ENCODE measurements at regions not wholly inside any gene's neighbourhood (a gene's known extent, or its start where the extent isn't known, plus 50 kb on each side); places are given as distances from the start of the nearest gene placed in this dataset.

DNA sequence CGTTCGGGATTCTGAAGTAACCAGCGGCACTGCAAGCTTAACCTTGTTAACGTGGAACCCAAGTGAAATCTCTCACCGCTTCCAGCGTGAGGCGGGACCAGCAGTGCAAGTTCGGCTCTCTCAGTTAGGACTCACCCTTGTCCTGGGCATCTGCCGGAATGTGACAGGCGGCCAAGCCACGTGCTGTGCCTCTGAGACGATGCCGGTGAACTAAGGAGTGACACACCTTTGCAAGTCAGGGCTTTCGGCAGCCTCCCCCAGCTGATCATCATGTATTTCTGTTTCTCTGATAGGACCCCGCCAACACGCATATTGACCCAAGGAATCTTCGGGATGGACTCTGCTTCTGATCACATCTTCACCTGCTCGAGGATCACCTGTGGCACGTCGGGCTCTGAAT, 415.0 kb upstream of the IRX1 start:
- Histone ChIP-seq H3K9me3 (ENCODE audit: control extremely low read depth in 1 of 5, control insufficient read depth in 4 of 5, insufficient read depth in 2 of 5, low read depth in 1 of 5, low read length in 4 of 5) (peaks cover 0 to 2% (median 0%) of the 10 kb centered on the region in 5 experiments), H3K36me3 (ENCODE audit: control insufficient read depth in 4 of 4, insufficient read depth in 4 of 4, low read length in 3 of 4) (no peaks in the 10 kb centered on the region), H3K4me1 (ENCODE audit: control extremely low read depth in 1 of 4, control insufficient read depth in 4 of 4, insufficient read depth in 4 of 4, low read length in 3 of 4) (no peaks in the 10 kb centered on the region), H3K27ac (ENCODE audit: insufficient read depth in 1 of 2, low read depth in 1 of 2, low read length in 2 of 2, poor library complexity in 1 of 2, severe bottlenecking in 2 of 2) (no peak overlapping the region), H3K4me3 (ENCODE audit: control insufficient read depth in 1 of 7, extremely low read depth in 1 of 7, insufficient read depth in 4 of 7, low read depth in 2 of 7, low read length in 6 of 7) (no peak overlapping the region), H3K27me3 (replicated peaks in 2 of 5; ENCODE audit: control insufficient read depth in 4 of 5, insufficient read depth in 5 of 5, low read length in 4 of 5) (peaks cover 0 to 4% (median 0%) of the 10 kb centered on the region in 5 experiments)
- ChIA-PET POLR2A (no interaction called here), CTCF (no interaction called here)
- no peak for DNase-seq
- WGBS (ENCODE audit: insufficient coverage) = 91% methylated on average over 20 of the region's 20 CpGs

- ChIA-PET CTCF (no interaction called here), POLR2A (no interaction called here)
- 91% methylated on average over 2 of the region's 5 CpGs for WGBS (ENCODE audit: insufficient coverage)
- Histone ChIP-seq H3K27me3 (replicated peaks in 2 of 5; ENCODE audit: control insufficient read depth in 4 of 5, insufficient read depth in 5 of 5, low read length in 4 of 5) (peaks cover 0 to 4% (median 0%) of the 10 kb centered on the region in 5 experiments), H3K9me3 (ENCODE audit: control extremely low read depth in 1 of 5, control insufficient read depth in 4 of 5, insufficient read depth in 2 of 5, low read depth in 1 of 5, low read length in 4 of 5) (peaks cover 0 to 2% (median 0%) of the 10 kb centered on the region in 5 experiments), H3K4me1 (ENCODE audit: control extremely low read depth in 1 of 4, control insufficient read depth in 4 of 4, insufficient read depth in 4 of 4, low read length in 3 of 4) (no peaks in the 10 kb centered on the region), H3K27ac (ENCODE audit: insufficient read depth in 1 of 2, low read depth in 1 of 2, low read length in 2 of 2, poor library complexity in 1 of 2, severe bottlenecking in 2 of 2) (no peak overlapping the region), H3K4me3 (ENCODE audit: control insufficient read depth in 1 of 7, extremely low read depth in 1 of 7, insufficient read depth in 4 of 7, low read depth in 2 of 7, low read length in 6 of 7) (no peak overlapping the region), H3K36me3 (ENCODE audit: control insufficient read depth in 4 of 4, insufficient read depth in 4 of 4, low read length in 3 of 4) (no peaks in the 10 kb centered on the region)
- DNase-seq = no peak
These were observed 416.4 kb upstream of the IRX1 start for GRCh38 chr5:3179220-3179619.

DNA sequence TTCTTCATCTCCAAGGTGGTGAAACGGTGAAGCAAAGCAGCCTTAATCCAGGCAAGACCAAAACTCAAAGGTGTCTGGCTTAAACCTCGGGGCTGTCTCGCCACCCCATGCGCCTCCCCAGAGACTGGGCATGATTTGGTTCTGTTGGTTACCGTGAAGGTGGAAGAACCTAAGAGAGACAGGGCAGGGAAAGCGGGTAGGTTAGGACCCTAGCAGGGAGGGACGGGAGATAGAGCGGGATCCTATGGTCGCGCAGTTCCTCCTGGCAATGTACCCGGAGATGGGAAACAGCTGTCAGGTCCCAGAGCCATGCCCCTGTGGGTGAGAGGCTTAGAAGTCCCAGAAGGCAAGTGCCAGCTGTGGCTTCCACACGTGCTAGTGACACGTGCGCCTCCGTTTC, 418.3 kb upstream of the IRX1 start:
- H3K36me3 ChIP-seq (ENCODE audit: control insufficient read depth in 4 of 4, insufficient read depth in 4 of 4, low read length in 3 of 4) = no peaks in the 10 kb centered on the region
- 97% methylated on average over 14 of the region's 15 CpGs for WGBS (ENCODE audit: insufficient coverage)
- no peak for DNase-seq
- H3K4me1 ChIP-seq (ENCODE audit: control extremely low read depth in 1 of 4, control insufficient read depth in 4 of 4, insufficient read depth in 4 of 4, low read length in 3 of 4) = no peaks in the 10 kb centered on the region
- ChIA-PET POLR2A (no interaction called here), CTCF (no interaction called here)
- peaks cover 0 to under 1% (median 0%) of the 10 kb centered on the region in 5 experiments for H3K27me3 ChIP-seq (replicated peaks in 2 of 5; ENCODE audit: control insufficient read depth in 4 of 5, insufficient read depth in 5 of 5, low read length in 4 of 5)
- H3K4me3 ChIP-seq (ENCODE audit: control insufficient read depth in 1 of 7, extremely low read depth in 1 of 7, insufficient read depth in 4 of 7, low read depth in 2 of 7, low read length in 6 of 7) = no peak overlapping the region
- peaks cover 0 to 2% (median 0%) of the 10 kb centered on the region in 5 experiments for H3K9me3 ChIP-seq (ENCODE audit: control extremely low read depth in 1 of 5, control insufficient read depth in 4 of 5, insufficient read depth in 2 of 5, low read depth in 1 of 5, low read length in 4 of 5)
- H3K27ac ChIP-seq (ENCODE audit: insufficient read depth in 1 of 2, low read depth in 1 of 2, low read length in 2 of 2, poor library complexity in 1 of 2, severe bottlenecking in 2 of 2) = no peak overlapping the region

- POLR2A ChIA-PET = no interaction called here
- CTCF ChIA-PET = no interaction called here
These were observed 420.2 kb upstream of the IRX1 start for GRCh38 chr5:3175416-3175815.

GRCh38 chr5:3167473-3167872, 416.0 kb upstream of the IRX2 start:
- Histone ChIP-seq H3K27me3 (replicated peaks in 2 of 5; ENCODE audit: control insufficient read depth in 4 of 5, insufficient read depth in 5 of 5, low read length in 4 of 5) (no peaks in the 10 kb centered on the region), H3K4me3 (ENCODE audit: control insufficient read depth in 1 of 7, extremely low read depth in 1 of 7, insufficient read depth in 4 of 7, low read depth in 2 of 7, low read length in 6 of 7) (no peak overlapping the region), H3K27ac (ENCODE audit: insufficient read depth in 1 of 2, low read depth in 1 of 2, low read length in 2 of 2, poor library complexity in 1 of 2, severe bottlenecking in 2 of 2) (no peak overlapping the region), H3K4me1 (ENCODE audit: control extremely low read depth in 1 of 4, control insufficient read depth in 4 of 4, insufficient read depth in 4 of 4, low read length in 3 of 4) (no peaks in the 10 kb centered on the region), H3K36me3 (ENCODE audit: control insufficient read depth in 4 of 4, insufficient read depth in 4 of 4, low read length in 3 of 4) (no peaks in the 10 kb centered on the region), H3K9me3 (ENCODE audit: control extremely low read depth in 1 of 5, control insufficient read depth in 4 of 5, insufficient read depth in 2 of 5, low read depth in 1 of 5, low read length in 4 of 5) (peaks cover 0 to 13% (median 0%) of the 10 kb centered on the region in 5 experiments)
- CTCF ChIA-PET = no interaction called here
- DNase-seq = no peak
- POLR2A ChIA-PET = no interaction called here

More at GRCh38 chr5:3175416-3175815, 420.2 kb upstream of the IRX1 start:
- Histone ChIP-seq H3K9me3 (ENCODE audit: control extremely low read depth in 1 of 5, control insufficient read depth in 4 of 5, insufficient read depth in 2 of 5, low read depth in 1 of 5, low read length in 4 of 5) (no peaks in the 10 kb centered on the region), H3K27ac (ENCODE audit: insufficient read depth in 1 of 2, low read depth in 1 of 2, low read length in 2 of 2, poor library complexity in 1 of 2, severe bottlenecking in 2 of 2) (no peak overlapping the region), H3K4me3 (ENCODE audit: control insufficient read depth in 1 of 7, extremely low read depth in 1 of 7, insufficient read depth in 4 of 7, low read depth in 2 of 7, low read length in 6 of 7) (no peak overlapping the region), H3K4me1 (ENCODE audit: control extremely low read depth in 1 of 4, control insufficient read depth in 4 of 4, insufficient read depth in 4 of 4, low read length in 3 of 4) (no peaks in the 10 kb centered on the region), H3K36me3 (ENCODE audit: control insufficient read depth in 4 of 4, insufficient read depth in 4 of 4, low read length in 3 of 4) (no peaks in the 10 kb centered on the region), H3K27me3 (replicated peaks in 2 of 5; ENCODE audit: control insufficient read depth in 4 of 5, insufficient read depth in 5 of 5, low read length in 4 of 5) (no peaks in the 10 kb centered on the region)
- no peak for DNase-seq
- 97% methylated on average over 3 of the region's 7 CpGs for WGBS (ENCODE audit: insufficient coverage)

GRCh38 chr5:3163626-3164025, 412.1 kb upstream of the IRX2 start:
- no peak for DNase-seq
- WGBS (ENCODE audit: insufficient coverage) = 95% methylated on average over 6 of the region's 6 CpGs
- Histone ChIP-seq H3K9me3 (ENCODE audit: control extremely low read depth in 1 of 5, control insufficient read depth in 4 of 5, insufficient read depth in 2 of 5, low read depth in 1 of 5, low read length in 4 of 5) (peaks cover 0 to 13% (median 0%) of the 10 kb centered on the region in 5 experiments), H3K4me1 (ENCODE audit: control extremely low read depth in 1 of 4, control insufficient read depth in 4 of 4, insufficient read depth in 4 of 4, low read length in 3 of 4) (no peaks in the 10 kb centered on the region), H3K4me3 (ENCODE audit: control insufficient read depth in 1 of 7, extremely low read depth in 1 of 7, insufficient read depth in 4 of 7, low read depth in 2 of 7, low read length in 6 of 7) (no peak overlapping the region), H3K27ac (ENCODE audit: insufficient read depth in 1 of 2, low read depth in 1 of 2, low read length in 2 of 2, poor library complexity in 1 of 2, severe bottlenecking in 2 of 2) (no peak overlapping the region), H3K27me3 (replicated peaks in 2 of 5; ENCODE audit: control insufficient read depth in 4 of 5, insufficient read depth in 5 of 5, low read length in 4 of 5) (no peaks in the 10 kb centered on the region), H3K36me3 (ENCODE audit: control insufficient read depth in 4 of 4, insufficient read depth in 4 of 4, low read length in 3 of 4) (no peaks in the 10 kb centered on the region)
- ChIA-PET POLR2A (no interaction called here), CTCF (no interaction called here)

DNA sequence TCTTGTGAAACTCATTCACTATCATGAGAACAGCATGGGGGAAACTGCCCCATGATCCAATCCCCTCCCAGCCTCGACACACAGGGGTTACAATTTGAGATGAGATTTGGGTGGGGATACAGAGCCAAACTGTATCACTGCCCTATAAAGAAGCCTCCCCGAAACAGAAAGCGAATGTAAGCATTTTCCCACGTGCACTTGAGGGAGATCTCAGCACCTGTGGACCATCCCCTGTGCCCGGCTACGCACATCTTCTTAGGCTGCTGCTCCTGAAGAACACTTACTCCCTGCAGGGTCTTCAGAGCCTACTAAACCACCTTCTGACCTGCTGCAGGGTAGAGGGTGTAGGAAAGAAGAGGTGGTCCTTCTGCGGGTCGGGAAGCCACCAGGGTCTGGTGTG, 410.2 kb upstream of the IRX2 start:
- ChIA-PET CTCF (no interaction called here), POLR2A (no interaction called here)
- Histone ChIP-seq H3K9me3 (ENCODE audit: control extremely low read depth in 1 of 5, control insufficient read depth in 4 of 5, insufficient read depth in 2 of 5, low read depth in 1 of 5, low read length in 4 of 5) (peaks cover 0 to 10% (median 0%) of the 10 kb centered on the region in 5 experiments), H3K4me3 (ENCODE audit: control insufficient read depth in 1 of 7, extremely low read depth in 1 of 7, insufficient read depth in 4 of 7, low read depth in 2 of 7, low read length in 6 of 7) (no peak overlapping the region), H3K4me1 (ENCODE audit: control extremely low read depth in 1 of 4, control insufficient read depth in 4 of 4, insufficient read depth in 4 of 4, low read length in 3 of 4) (no peaks in the 10 kb centered on the region), H3K27me3 (replicated peaks in 2 of 5; ENCODE audit: control insufficient read depth in 4 of 5, insufficient read depth in 5 of 5, low read length in 4 of 5) (no peaks in the 10 kb centered on the region), H3K27ac (ENCODE audit: insufficient read depth in 1 of 2, low read depth in 1 of 2, low read length in 2 of 2, poor library complexity in 1 of 2, severe bottlenecking in 2 of 2) (no peak overlapping the region), H3K36me3 (ENCODE audit: control insufficient read depth in 4 of 4, insufficient read depth in 4 of 4, low read length in 3 of 4) (no peaks in the 10 kb centered on the region)
- 85% methylated on average over 7 of the region's 8 CpGs for WGBS (ENCODE audit: insufficient coverage)
- DNase-seq = no peak
